ENCODE measurements at regions not wholly inside any gene's neighbourhood (a gene's known extent, or its start where the extent isn't known, plus 50 kb on each side); places are given as distances from the start of the nearest gene placed in this dataset.

DNA sequence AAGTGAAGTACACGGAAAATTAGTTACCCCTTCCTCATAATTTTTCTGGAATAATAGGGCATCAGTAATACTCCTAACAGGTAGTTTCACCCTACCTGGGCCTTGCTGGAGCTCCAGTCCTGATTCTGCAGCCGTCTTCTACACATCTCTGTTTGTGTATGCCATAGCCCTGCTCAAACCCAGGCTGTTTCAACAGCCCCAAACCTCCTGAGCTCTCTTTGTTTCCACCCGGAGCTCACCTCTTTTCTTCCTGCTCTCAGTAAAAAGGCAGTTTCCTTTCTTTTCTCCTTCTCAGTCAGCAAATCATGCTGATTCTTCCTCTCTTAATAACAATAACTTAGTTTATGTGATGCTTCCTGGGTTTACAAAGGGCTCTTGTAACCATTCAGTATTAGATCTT is 355.1 kb upstream of the RUNX1 start:
- TF ChIP-seq, protein P1, sequence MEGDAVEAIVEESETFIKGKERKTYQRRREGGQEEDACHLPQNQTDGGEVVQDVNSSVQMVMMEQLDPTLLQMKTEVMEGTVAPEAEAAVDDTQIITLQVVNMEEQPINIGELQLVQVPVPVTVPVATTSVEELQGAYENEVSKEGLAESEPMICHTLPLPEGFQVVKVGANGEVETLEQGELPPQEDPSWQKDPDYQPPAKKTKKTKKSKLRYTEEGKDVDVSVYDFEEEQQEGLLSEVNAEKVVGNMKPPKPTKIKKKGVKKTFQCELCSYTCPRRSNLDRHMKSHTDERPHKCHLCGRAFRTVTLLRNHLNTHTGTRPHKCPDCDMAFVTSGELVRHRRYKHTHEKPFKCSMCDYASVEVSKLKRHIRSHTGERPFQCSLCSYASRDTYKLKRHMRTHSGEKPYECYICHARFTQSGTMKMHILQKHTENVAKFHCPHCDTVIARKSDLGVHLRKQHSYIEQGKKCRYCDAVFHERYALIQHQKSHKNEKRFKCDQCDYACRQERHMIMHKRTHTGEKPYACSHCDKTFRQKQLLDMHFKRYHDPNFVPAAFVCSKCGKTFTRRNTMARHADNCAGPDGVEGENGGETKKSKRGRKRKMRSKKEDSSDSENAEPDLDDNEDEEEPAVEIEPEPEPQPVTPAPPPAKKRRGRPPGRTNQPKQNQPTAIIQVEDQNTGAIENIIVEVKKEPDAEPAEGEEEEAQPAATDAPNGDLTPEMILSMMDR (IDR thresholded peaks at IDR 0.05): no peak
- no peak for TF ChIP-seq POLR2A (IDR thresholded peaks at IDR 0.05)

Measured in thyroid gland (tissue), 4 donors.